Left lung (tissue), 4 donors: ENCODE measurements at regions not wholly inside any gene's neighbourhood (a gene's known extent, or its start where the extent isn't known, plus 50 kb on each side); places are given as distances from the start of the nearest gene placed in this dataset.

Experiments used
- ATAC-seq: fragments of 200-7000 bp; cut with Tn5 transposase; one replicate; pipeline ENCODE4 v1.9.1; 2020; ENCODE audit warnings: moderate library complexity
- DNase-seq, 4 donors: peaks; one replicate each; pipeline ENCODE4 v3.0.0-alpha.2; 2013 to 2020
- H3K27ac ChIP-seq, 2 donors: fragments of 200-600 bp; sonication (generic) in 1 of 2; one replicate each; pipeline versions ENCODE4 v1.5.0 to v1.8.0; 2020 to 2021
- H3K27me3 ChIP-seq, 2 donors: fragments of 200-600 bp; sonication (generic) in 1 of 2; one replicate each; pipeline versions ENCODE4 v1.5.0 to v1.8.0; 2020 to 2021
- H3K36me3 ChIP-seq, 2 donors: fragments of 200-600 bp; sonication (generic) in 1 of 2; one replicate each; pipeline versions ENCODE4 v1.5.0 to v1.8.0; 2020 to 2021
- H3K4me1 ChIP-seq, 2 donors: fragments of 200-600 bp; one replicate each; pipeline ENCODE4 v1.8.0; 2021
- H3K4me3 ChIP-seq, 2 donors: fragments of 200-600 bp; sonication (generic) in 1 of 2; one replicate each; pipeline versions ENCODE4 v1.5.0 to v1.8.0; 2020 to 2021; ENCODE audit warnings: mild to moderate bottlenecking in 1 of 2
- H3K9me3 ChIP-seq, 2 donors: fragments of 200-600 bp; sonication (generic) in 1 of 2; one replicate each; pipeline versions ENCODE4 v1.5.0 to v1.8.0; 2020 to 2021
- intact Hi-C, 2 donors: fragments of 100-400 bp; cut with DNase I; formaldehyde crosslinking; loops; one replicate each; pipeline versions ENCODE4 v1.11.2 to v1.14.2; 2022
- TF ChIP-seq, protein P1 (sequence below), 2 donors: fragments of 200-600 bp; sonication (generic) in 1 of 2; IDR thresholded peaks; one replicate each; pipeline versions ENCODE4 v1.5.0 to v1.8.0; 2021; ENCODE audit warnings: antibody characterized with exemption in 2 of 2
- donor health status: DM: no; HTN: yes; CAD: no.
- donor health status: DM: no; HTN: no; CAD: no.

DNA sequence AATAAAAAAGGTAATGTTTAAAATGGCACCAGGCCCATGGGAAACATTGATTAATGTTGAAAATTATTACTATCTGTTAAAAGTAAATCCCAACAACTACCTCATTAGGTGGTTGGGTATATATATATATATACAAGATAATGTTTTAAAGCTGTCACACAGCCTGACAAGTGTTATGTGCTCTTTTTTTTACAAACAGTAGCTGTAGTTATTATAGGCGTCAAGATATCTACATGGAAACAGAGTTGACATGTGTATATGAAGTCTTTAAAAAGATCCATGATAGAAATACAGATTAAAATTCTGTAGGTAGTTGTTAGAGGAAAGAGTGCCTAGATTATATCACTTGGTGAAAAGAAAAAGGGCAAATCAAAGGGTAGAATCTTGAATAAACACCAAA is 279.9 kb downstream of the SLITRK6 start:
- Histone ChIP-seq H3K27me3 (no peaks in the 10 kb centered on the region), H3K36me3 (no peaks in the 10 kb centered on the region), H3K9me3 (no peaks in the 10 kb centered on the region), H3K4me3 (no peak overlapping the region), H3K4me1 (no peaks in the 10 kb centered on the region), H3K27ac (no peak overlapping the region)
- DNase-seq (no peak), ATAC-seq (no peak)
- TF ChIP-seq, protein P1, sequence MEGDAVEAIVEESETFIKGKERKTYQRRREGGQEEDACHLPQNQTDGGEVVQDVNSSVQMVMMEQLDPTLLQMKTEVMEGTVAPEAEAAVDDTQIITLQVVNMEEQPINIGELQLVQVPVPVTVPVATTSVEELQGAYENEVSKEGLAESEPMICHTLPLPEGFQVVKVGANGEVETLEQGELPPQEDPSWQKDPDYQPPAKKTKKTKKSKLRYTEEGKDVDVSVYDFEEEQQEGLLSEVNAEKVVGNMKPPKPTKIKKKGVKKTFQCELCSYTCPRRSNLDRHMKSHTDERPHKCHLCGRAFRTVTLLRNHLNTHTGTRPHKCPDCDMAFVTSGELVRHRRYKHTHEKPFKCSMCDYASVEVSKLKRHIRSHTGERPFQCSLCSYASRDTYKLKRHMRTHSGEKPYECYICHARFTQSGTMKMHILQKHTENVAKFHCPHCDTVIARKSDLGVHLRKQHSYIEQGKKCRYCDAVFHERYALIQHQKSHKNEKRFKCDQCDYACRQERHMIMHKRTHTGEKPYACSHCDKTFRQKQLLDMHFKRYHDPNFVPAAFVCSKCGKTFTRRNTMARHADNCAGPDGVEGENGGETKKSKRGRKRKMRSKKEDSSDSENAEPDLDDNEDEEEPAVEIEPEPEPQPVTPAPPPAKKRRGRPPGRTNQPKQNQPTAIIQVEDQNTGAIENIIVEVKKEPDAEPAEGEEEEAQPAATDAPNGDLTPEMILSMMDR (IDR thresholded peaks at IDR 0.05): no peak
- intact Hi-C loops: no loop called here

DNA sequence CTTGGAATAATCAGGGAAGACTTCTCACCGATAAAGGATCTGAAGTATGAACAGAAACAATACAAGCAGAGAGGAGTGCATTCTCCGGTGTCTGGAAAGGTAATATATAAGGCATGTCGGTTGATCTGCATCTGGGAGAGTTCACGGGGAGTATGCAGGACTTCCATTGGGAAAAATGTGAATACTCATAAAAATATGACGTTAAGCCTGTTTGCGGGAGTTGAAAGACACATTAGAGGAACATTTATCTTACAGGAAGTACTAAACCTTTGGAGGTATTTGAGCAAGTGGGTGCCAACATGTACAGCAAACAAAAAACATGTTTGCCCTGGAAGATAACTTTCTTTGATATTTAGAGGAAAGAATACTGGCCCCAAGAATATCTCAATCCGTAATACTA is 286.8 kb downstream of the SLITRK6 start:
- no peak overlapping the region for H3K4me3 ChIP-seq
- peak in 1 of 4 donors; percentile 8 for DNase-seq
- H3K9me3 ChIP-seq: no peaks in the 10 kb centered on the region
- no peaks in the 10 kb centered on the region for H3K27me3 ChIP-seq
- TF ChIP-seq, protein P1 (IDR thresholded peaks at IDR 0.05): no peak
- intact Hi-C loops: no loop called here
- no peaks in the 10 kb centered on the region for H3K4me1 ChIP-seq
- no peaks in the 10 kb centered on the region for H3K36me3 ChIP-seq
- H3K27ac ChIP-seq: no peak overlapping the region
- ATAC-seq: peak; percentile 41

DNA sequence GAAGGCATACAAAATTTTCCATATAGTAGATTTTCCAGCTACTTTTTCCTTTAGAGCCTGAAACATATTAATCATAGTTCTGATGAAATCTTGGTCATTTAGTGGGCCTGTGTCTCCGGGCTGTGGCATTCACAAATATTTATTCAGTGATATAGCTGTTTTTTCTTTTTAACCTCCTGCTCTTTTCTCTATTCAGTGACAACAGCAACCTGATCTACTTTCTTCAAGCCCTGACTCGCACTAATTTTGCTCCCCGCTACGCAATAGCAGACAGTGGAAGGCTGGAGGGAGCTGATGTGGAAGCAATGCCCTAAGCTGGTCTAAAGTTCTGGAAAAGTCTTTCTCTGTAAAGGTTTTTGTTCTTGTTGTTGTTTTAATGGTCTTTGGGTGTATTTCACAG is 289.7 kb downstream of the SLITRK6 start:
- Histone ChIP-seq H3K27me3 (no peaks in the 10 kb centered on the region), H3K4me3 (no peak overlapping the region), H3K4me1 (no peaks in the 10 kb centered on the region), H3K9me3 (no peaks in the 10 kb centered on the region), H3K27ac (no peak overlapping the region), H3K36me3 (no peaks in the 10 kb centered on the region)
- DNase-seq (no peak), ATAC-seq (peak; percentile 51)
- TF ChIP-seq, protein P1 (IDR thresholded peaks at IDR 0.05): no peak
- intact Hi-C loops: no loop called here

DNA sequence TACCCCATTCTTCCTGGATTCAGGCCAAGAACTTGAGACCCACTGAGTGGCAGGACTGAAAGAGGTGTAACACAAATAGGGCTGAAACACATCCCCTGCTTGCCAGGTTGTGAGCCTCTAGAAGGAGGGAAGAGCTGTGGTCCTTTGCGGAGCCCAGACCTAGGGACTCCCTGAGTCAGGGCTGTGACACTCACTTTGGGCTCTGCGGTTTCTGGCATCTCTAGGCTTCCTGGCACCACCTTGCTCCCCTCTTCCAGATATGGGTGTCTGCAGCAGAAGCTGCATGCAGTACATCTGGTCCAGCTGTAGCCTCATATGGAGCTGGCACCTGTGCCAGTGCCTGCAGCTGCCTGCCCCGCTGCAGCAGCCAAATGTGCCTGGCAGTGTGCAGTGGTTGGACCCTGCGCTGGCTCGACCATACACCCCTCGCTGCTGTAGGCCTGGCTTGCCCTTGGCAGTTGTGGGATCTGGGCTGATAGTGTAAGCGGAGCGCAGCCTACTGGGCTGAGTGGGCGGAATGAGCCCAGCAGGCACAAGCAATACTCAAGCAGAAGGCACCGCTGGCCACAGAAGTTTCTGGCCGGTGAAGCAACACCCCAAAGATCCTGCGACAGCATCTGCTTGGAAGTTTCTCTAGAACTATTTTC is 290.4 kb downstream of the SLITRK6 start:
- intact Hi-C loops: no loop called here
- TF ChIP-seq, protein P1 (IDR thresholded peaks at IDR 0.05): no peak
- Histone ChIP-seq H3K4me3 (no peak overlapping the region), H3K4me1 (no peaks in the 10 kb centered on the region), H3K9me3 (no peaks in the 10 kb centered on the region), H3K27me3 (no peaks in the 10 kb centered on the region), H3K36me3 (no peaks in the 10 kb centered on the region), H3K27ac (no peak overlapping the region)
- DNase-seq: no peak
- ATAC-seq: peak; percentile 23

DNA sequence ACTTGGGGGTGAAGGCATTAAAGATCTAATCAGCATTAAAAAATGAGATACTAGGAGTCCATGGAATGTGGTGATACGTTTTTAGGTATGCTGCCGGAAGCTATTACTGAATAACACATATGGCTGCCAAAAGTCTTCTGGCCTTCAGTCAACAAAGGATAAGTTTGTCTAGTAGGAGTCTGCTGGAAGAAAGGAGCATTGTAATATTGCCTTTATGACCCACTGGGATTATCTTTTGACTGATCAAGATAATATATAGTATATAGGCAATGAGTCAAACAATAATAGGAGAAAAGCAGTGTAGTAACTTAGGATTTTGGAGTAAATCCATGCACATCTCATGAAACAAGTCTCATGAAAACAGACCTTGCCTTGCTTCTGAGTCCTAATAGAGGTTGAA is 295.4 kb downstream of the SLITRK6 start:
- H3K9me3 ChIP-seq: peaks cover 0 to 4% of the 10 kb centered on the region in 2 donors
- no peaks in the 10 kb centered on the region for H3K4me1 ChIP-seq
- TF ChIP-seq, protein P1 (IDR thresholded peaks at IDR 0.05): no peak
- no peak overlapping the region for H3K4me3 ChIP-seq
- H3K27me3 ChIP-seq: no peaks in the 10 kb centered on the region
- no peaks in the 10 kb centered on the region for H3K36me3 ChIP-seq
- no peak overlapping the region for H3K27ac ChIP-seq
- intact Hi-C loops: no loop called here
- ATAC-seq (no peak), DNase-seq (no peak)
